GM18505 (cell line): ENCODE measurements at regions not wholly inside any gene's neighbourhood (a gene's known extent, or its start where the extent isn't known, plus 50 kb on each side); places are given as distances from the start of the nearest gene placed in this dataset.

ENCODE experiments used
- ATAC-seq: cut with Tn5 transposase; IDR thresholded peaks from one replicate; pipeline ENCODE4 v1.9.1; 2021; ENCODE audit not compliant: unreplicated experiment
- POLR2A ChIP-seq: IDR thresholded peaks from 4 replicates; pipeline ENCODE4 v1.6.1; 2011; ENCODE audit warnings: borderline replicate concordance; ENCODE audit not compliant: insufficient read depth, insufficient read length; ENCODE audit errors: extremely low read depth

DNA sequence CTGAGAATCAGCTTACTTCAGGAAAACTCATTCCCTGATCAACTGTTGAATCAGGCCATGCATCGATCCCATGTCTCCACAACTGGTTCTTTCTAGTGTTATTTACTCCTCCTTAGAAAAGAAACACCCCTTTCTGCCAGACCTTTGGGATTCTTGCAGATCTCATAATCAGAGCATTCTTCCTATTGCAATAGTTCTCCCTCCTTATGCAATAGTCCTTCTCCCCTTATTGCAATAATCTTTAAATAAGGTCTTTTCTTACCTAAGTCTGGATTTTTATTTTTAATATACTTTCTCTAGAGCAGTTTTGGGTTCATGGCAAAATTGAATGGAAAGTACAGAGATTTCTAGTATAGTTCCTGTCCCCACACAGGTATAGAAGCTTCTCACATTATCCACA, 141.9 kb upstream of the SGO1 start:
- no peak for TF ChIP-seq POLR2A
- no peak for ATAC-seq

DNA sequence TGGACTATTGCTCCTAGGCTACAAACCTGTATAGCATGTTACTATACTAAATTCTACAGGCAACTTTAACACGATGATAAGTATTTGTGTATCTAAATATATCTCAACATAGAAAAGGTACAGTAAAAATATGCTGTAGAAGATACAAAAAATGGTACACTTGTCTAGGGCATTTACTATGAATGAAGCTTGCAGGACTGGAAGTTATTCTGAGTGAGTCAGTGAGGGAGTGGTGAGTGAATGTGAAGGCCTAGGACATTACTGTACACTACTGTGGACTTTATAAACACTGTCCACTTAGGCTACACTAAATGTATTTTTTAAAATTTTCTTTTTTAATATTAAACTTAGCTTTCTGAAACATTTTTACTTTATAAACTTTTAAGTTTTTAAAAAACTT, 140.5 kb upstream of the SGO1 start:
- no peak for TF ChIP-seq POLR2A

DNA sequence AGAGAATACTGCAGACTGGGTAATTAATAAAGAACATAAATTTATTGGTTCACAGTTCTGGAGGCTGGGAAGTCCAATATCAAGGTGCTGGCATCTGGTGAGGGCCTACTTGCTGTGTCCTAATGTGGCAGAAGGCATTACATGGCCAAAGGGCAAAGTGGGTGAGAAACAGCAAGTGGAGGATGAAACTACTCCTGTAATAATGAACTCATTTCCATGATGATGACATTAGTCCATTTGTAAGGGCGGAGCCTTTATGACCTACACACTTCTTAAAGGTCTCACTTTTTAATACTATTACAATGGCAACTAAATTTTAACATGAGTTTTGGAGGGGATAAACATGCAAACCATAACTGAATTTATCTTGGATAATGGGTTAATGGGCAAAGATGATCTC, 139.6 kb upstream of the SGO1 start:
- no peak for TF ChIP-seq POLR2A
- ATAC-seq, result no peak

More for the DNA sequence above, 140.5 kb upstream of the SGO1 start:
- no peak for ATAC-seq

DNA sequence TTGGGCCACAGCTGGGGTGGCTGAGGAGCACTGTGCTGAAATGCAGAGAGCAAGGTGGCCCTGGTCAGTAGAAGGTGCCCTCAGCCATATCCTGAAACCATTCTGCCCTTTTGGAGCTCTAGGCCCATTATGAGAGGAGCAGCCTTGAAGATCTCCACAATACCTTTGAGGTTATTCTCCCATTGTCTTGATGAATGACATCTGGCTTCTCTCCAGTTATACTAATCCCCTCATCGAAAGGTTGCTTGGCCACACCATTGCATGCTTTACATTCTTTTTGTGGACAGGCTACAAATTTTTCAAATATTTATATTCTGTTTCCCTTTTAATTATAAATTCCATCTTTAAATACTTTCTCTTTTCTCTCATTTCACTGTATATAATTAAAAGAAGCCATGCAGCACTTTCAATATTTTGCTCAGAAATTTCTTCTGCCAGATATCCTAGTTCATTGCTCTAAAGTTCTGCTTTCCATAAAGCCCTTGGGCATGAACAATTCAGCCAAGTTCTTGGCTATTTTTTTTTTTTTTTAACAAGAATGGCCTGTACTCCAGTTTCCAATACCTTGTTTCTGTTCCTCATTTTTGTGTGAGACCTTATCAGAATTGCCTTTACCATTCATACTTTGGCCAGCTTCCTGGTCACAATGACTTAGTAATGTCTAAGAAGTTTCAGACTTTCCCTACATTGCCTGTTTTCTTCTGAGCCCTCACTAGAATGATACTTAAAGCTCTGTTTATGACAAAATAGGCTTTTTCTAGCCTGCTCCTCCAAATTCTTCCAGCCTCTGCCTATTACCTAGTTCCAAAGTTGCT, 138.9 kb upstream of the SGO1 start:
- TF ChIP-seq POLR2A, result no peak
- peak; percentile 99 for ATAC-seq

DNA sequence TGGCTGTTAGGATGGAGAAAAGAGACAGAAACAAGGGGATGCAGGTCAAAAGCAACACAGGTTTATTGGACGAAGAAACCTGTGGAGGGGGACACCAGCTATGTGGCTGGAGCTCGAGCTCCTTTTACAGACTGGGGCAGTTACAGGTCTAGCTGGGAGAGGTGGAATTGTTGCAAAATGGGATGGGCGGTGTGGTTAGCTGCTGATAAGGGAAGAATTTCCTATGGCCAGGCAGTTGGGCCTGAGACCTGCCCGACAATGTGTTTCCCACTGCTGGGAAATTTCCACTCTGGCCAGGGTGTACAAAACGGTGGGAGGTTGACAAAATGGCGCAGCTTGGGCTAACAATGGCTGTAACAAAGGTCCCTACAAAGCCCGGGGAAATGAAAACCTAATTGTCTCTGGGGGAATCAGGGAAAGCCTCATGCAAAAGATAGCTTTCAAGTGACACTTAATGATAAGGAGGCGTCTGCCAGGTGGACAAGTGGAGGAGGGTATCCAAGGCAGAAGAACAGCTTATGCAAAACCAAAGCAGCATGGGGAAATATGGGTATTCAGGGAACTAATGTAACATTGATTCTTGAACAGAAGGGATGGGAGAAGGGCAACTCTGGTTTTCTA, 137.4 kb upstream of the SGO1 start:
- TF ChIP-seq POLR2A, result no peak
- no peak for ATAC-seq

DNA sequence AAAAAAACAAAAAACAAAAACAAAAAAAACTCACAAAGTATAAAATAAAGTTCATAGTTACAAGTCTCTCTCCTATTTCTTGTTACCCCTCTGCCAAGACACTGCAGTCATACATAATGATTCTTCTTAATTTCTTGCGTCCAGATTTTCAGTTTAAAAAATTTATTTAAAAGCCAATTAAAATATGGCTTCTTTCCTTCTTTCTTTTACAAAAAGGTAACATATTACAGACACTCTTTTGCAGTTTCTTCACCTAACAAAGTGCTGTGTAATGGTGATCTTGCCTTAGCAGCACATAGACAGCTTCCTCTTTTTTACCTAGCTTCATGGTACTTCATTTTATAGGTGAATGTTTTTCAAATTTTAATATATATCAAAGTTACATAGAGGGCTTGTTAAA, 136.1 kb upstream of the SGO1 start:
- ATAC-seq, result no peak
- no peak for TF ChIP-seq POLR2A

DNA sequence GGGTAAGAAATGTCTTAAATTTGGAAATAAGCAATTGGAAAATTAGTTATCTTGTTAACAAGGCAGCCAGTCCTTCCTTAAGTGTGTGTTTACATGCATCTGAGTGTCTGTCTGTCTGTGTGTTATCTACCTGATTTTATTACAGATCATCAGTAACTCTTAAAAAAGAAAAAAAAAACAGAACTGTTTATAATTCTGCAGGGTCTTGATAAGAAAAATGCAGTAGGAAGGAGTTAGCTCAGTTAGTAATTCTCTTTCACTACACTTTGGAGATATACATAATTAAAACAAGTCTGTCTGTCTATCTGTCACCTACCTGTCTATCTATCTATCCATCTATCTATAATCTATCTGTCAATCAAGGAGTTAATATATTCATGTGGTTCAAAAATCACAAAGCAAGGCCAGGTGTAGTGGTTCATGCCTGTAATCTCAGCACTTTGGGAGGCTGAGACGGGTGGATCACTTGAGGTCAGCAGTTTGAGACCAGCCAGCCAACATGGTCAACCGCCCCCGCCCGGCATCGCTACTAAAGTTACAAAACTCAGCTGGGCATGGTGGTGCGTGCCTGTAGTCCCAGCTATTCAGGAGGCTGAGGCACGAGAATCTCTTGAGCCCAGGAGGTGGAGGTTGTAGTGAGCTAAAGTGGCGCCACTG, 135.5 kb upstream of the SGO1 start:
- ATAC-seq, result no peak
- no peak for TF ChIP-seq POLR2A

DNA sequence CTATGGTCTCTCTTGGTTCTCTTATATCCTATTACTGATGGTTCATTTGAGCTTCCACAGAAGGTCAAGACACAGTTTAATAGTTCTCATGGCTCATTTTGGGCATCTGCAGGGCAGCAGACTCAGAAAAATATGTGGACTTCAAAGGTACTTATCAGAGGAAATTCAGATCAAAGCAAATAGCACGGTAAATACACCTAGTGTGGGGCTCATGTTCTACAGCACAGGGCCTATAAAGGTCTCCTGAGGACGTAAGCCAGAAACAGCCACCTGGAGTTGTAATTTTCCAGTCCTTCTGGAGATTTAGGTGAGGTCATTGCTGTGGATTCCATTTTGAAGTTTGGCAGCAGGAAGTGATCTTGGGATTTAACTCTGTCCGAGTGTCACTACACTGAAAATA, 134.5 kb upstream of the SGO1 start:
- TF ChIP-seq POLR2A, result no peak
- ATAC-seq, result no peak

DNA sequence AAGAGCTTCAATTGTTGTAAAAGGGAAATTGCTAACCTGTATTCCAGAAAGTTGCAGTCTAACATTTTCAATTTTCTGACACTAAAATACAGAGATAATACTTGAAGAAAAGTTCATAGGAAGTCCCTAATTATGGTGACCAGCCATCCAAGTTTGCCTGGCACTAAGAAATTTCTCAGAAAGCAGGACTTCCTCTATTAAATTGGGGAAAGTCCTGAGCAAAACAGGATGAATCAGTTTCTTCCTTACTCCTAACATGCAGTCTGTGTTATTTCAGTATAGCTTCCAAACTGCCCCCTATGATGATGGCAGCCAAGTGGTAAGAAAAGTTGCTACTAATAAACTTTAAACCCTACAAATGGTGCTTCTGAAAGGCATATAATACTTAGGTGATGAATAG, 133.5 kb upstream of the SGO1 start:
- no peak for ATAC-seq
- TF ChIP-seq POLR2A, result no peak

DNA sequence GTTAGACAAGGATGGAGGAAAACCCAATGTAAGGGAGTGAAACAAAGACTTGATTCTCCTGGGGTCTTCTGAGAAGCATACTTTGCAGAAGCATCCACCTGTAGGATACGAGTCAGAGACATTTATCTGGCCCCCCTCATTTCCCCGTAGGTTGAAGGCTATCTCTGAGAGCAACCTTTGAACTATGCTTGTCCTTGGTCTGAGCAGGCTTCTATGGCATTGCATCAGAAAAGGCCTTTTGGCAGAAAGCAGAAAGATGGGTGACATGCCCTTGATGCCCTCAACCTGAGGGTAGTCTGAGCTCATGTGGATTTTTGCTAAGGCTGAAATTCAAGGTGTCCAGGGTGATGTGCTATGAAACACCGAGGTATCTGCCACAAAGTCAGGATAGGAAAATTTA, 131.6 kb upstream of the SGO1 start:
- TF ChIP-seq POLR2A, result no peak
- no peak for ATAC-seq

DNA sequence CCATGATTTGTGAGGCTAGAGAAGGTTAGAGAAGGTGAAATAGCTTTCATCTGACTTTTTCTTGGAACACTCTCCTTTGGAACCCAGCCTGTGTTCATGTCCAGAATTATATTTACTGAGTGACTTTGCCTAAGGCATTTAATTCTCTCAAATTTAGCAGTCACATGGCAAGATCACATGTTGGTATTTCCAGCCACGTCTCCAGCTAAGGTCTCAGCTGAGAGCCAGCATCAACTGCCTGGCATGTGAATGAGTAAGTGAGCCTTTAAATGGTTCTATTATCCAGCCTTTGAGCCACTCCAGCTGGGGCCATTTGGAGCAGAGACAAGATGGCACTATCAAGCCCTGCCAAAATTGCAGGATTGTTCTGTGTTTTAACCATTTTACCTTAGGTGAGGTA, 130.2 kb upstream of the SGO1 start:
- ATAC-seq, result no peak
- TF ChIP-seq POLR2A, result no peak

DNA sequence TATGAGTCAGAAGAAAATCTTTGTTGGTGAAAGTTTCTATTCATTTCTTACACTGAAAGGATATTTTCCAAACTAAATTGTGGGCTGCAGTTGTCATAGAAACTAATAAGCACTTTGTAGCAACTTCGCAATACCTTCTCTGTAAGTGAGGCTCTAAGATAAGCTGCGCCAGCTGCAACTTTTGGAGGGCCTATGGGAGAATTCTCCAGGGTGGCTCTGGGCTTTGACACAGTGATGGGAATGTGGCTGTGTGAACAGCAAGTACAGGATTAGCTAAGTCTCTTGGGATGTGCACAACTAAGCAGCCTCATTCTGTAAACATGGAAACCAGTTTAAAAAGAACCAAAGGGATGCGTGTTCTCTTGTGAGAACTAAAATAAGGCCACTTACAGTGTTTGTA, 124.6 kb upstream of the SGO1 start:
- no peak for ATAC-seq
- no peak for TF ChIP-seq POLR2A

DNA sequence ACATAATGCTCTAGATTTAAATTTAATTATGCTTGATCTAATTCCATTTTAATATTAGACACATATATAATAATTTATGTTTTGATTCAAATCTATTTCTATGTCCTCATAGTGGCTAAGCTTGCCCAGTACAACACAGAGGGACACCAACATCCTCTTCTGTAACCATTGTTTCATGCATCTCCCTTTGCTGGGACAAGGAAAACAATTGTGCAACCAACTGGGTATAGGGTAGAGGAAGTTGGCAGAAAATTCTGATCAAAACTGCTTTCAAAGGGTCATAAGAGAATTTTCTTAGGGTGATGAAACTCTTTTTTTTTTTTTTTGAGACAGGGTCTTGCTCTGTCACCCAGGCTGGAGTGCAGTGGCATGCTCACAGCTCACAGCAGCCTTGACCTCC, 121.4 kb upstream of the SGO1 start:
- no peak for ATAC-seq
- TF ChIP-seq POLR2A, result no peak

DNA sequence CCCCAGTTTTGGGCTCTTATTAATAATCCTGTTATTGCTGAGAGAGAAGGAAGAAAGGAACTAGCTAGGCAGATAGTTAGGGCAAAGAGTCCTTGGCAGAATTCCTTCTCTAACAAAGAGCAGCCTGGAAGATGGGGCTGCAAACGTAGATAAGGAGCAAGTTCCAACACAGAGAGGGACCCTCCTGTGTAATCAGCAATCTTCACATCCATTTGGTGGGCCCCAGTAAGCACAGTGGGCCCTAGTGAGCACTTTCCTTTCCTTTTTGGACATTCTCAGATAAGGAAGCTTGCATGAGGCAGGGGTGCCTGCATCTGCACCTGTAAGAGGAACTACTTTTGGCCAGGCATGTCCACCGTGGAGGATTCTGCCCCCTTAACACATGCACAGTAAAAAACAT, 119.6 kb upstream of the SGO1 start:
- no peak for ATAC-seq
- no peak for TF ChIP-seq POLR2A

DNA sequence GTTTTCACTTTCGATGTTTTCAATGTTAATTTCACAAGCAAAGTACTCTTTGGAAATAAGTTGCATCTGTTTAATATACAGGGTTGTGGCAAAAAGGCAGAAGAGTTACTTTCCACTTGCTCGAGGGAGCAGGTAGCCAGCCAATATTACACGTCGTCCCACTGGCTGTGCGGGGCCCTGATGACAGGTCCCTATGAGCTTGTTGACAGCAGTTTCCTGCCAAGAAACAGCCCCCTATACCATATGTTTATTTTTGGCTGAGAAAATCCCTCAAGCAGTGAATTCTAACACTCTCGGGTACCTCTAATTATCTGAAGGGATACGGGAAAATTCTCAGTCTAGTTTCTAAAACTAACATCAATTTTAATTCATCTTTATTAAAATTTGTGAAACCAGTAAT, 116.8 kb upstream of the SGO1 start:
- no peak for ATAC-seq
- no peak for TF ChIP-seq POLR2A

DNA sequence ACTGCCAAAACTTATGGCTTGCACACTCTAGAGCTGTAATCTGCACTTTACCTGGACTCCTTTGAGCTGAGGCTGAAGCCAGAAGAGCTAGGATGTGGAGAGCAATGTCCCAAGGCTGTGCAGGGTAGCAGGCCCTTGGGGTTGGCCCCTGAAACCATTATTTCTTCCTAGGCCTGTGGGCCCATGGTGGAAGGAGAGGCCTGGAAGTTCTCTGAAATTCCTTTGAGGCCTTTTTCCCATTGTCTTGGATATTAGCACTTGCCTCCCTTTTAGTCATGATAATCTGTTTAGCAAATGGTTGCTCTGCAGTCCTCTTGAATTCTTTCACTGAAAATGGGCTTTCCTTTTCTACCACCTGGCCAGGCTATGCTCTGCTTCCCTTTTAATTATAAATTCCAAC, 102.0 kb upstream of the SGO1 start:
- TF ChIP-seq POLR2A, result no peak
- no peak for ATAC-seq
